NCI-H524 treated with DMSO at 0.1 percent for 48 hours (cell line): ENCODE measurements at regions not wholly inside any gene's neighbourhood (a gene's known extent, or its start where the extent isn't known, plus 50 kb on each side); places are given as distances from the start of the nearest gene placed in this dataset.
"Not testable (repeated sequence)": the region's sequence is repeated elsewhere in the genome, so short reads cannot be mapped to it uniquely, and the experiment has no call there.

ENCODE experiments used
- DNase-seq: peaks from one replicate; lab custom pipeline; 2025; lab: John Stamatoyannopoulos, UW

DNA sequence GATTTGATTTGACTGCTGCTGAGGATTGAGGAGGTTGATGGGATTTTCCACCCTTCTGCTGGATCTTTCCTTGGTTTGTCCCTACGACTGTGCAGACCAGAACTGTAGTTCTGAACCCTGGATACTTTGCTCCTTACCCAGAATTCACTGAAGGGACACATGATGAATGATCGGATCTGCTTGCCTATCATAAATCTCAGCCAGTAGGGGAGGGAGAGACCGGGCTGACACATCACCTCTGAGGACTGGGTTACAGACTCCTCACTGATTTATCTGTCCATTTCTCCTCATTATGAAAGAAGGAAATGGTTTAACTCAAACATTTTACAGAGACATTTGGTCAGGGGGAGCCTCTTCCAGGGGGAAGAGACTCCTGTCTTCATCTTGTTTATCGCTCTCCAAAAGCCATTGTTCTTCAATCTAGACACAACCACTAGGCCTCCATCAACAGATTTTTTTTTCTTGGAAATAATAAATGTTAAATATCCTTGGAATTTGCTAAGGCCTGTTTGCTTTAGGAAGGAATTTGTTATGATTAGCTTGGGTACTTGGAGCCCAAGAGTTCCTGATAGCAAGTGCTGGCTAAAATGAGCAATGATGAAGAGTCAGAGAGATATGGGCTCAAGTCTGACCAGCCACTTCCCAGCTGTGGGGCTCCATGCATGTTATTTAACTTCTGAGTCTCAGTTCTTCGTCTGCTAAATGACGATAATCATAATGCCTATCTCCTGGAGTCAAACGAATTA lies 925.5 kb downstream of the SLC4A3 start:
- DNase-seq: no peak

DNA sequence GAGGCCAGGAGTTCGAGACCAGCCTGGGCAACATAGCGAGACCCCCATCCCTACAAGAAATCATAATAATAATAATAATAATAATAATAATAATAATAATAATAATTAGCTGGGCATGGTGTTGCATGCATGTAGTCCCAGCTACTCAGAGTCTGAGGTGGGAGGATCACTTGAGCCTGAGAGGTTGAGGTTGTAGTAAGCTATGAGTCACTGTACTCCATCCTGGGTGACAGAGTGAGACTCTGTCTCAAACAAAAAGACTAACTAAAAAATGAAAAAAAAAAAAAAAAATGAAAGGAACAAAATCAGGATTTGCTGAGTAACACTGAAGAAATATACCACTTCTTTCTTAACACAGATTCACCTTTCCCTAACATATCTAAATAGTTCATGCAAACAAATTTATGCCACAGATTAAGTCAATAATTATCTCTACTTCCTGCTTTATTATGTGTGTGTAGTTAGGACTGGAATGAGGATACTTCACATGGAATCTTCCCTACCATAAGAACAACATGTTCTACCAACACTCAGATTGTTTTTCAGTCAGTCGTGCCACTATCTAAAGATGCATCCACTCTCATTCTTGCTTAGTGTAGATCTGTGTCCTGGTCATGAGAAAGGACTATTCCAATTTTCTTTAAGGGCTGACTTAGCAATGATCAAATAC lies 928.7 kb downstream of the SLC4A3 start:
- no peak for DNase-seq

DNA sequence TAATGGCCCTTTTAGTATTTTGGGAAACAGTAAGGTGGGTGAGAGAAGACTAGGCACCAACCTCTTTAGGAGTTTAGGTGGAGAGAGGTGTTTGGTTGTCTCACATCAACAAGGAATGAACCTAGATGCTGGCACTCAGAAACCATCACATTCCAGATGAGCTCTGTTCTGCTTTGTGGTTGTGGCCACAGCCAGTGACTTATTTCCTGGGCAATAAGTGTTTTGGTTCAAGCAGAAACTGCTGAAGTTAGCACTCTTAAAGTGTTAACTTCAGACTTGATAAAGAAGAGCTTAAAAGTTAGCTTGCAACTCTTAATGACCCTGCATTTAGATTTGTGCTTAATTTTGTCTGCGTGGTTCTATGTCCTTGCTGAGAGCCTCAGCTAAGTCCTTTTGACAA lies 929.2 kb downstream of the SLC4A3 start:
- DNase-seq: no peak

DNA sequence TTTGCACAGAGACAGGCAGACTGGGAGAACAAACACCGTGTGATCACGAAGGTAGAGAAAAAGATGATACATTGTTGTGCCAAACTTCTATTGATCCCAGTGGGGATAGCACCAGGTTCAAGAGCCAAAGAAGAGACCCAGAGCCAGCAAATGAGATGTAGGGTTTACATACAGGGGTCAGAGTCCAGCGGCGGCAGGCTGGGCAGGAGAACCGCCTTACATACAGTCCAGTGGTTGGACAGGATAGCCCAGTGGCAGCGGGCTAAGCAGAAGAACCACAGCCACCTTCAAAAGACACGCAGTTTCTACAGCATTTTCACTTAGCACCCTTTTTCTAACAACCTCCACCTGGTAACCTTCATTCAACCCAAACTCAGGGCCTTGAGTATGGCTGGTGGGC lies 932.8 kb downstream of the SLC4A3 start:
- no peak for DNase-seq

DNA sequence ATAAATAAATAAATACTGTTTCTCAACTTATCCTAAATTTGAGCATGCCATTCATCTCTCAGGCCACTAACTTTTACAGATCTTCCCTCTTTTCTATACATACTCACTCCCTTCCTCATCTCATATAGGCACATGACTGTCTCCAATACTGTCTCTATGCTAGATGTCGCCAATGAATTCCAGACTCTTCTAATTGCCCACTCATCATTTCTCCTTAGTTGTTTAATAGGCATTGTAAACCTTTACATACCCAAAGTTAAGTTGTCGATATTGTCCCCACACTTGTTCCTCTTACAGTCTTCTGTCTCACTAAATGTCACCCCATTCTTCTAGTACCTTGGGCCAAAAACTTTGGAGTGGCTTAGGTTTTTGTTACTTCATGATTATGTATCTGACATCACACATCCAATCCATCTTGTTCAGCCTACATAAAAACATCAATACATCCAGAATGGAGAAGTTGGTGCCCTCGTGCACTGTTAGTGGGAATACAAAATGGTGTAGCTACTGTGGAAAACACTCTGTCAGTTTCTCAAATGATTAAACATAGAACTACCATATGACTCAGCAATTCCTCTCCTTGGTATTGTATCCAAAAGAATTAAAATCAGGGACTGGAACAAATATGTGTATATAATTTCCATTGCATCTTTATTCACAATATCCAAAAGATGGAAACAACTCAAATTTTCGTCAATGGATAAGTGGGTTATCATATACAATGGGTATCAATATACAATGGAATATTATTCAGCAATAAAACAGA lies 935.1 kb downstream of the SLC4A3 start:
- DNase-seq: no peak

DNA sequence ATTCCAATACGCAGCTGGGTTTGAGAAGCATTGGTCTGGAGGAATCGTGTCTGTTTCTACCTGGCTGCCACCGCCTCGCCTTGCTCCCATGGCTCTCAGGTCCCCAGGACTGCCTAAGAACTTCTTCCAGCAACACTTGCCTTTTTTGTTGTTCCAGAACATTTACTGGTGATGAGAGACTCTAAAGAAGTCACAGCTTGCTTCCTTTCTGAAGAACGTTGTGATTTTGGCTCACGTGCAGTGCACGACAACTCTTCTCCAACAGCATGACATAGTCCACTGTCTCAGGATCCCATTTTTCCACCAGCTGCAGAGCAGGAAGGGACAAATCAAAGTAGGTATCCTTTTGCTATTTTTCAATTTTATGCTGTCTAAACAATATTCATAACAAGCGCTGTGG lies 940.9 kb downstream of the SLC4A3 start:
- DNase-seq: no peak

DNA sequence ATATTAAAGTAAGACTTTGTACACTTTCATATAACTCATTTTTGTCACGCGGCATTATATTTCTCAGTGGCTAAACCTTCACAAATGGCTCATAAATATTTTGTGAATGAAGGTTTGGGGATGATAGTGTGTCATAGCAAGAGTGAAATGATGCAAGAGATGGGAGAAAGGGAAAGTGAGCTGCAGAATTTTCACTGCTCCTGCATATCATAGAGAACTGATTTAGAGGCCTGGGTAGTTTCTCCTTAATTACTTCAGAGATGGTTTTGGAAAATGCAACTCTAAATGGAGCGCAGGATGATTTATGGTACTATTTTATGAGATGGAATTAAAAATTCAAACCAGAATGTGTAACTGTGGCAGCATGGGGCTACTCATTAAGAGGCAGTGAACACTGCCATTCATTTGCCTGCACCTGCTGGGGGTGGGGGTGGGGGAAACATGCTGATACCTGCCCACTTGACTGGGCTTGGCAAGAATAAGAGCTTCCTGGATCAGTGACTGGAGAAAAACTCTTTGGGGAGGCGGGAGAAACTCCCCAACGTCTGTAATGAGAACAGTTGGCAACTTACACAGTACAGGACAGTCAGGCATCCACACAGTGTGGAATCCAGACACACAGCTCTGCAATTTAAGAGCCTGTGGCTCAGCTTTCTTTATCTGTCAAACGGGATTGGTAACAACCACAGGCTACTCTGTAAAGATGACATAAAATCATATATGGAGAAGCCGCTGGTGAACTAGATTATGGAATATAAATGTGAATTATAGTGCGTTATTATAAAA lies 941.9 kb downstream of the SLC4A3 start:
- no peak for DNase-seq

DNA sequence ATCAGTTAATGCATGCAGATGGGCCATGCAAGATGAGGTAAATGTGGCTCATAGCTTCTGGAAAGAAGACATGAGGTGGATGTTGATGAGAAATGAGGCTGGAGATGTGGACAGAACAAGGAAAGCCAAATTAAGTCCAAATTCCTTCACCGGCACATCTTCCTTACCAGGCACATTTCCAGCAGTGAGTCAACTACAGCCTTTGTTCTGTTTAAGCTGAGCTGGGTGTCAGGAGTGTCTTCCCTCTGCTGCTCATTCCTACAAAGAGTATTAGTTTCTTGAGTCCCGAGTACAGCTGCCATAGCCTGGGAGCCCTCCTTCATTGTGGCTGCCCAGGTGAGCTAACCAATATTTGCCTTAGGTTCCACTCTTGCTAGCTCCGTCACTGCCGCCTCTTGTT lies 945.0 kb downstream of the SLC4A3 start:
- DNase-seq: no peak

DNA sequence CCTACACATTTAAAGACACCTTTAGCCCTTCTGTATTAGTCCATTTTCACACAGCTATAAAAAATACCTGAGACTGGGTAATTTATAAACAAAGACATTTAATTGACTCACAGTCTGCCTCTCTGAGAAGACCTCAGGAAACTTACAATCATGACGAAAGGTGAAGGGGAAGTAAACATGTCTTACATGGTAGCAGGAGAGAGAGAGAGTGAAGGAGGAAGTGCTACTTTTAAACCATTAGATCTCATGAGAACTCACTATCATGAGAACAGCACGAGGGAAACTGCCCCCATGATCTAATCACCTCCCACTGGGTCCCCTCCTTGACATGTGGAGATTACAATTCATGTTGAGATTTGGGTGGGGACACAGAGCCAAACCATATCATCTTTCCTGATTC lies 946.6 kb downstream of the SLC4A3 start:
- DNase-seq: no peak

DNA sequence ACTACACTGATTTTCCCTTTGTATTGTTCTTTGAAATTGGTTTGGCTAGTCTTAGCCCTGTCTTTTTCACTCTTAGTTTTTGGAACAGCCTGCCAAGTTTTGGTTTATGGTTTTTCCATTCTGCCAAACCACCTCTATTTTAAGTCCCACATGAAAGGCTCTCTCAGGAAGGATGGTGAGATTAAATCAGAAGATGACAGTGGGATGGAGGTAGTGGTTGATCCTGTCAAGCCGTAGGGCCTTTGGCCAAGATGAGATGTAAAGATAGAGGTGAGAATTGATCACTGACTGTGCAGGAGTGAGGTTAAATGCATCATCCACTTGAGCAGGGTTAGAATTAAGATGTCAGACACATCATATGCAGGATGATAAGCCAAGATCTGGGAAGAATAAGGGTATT lies 948.5 kb downstream of the SLC4A3 start:
- DNase-seq: no peak

DNA sequence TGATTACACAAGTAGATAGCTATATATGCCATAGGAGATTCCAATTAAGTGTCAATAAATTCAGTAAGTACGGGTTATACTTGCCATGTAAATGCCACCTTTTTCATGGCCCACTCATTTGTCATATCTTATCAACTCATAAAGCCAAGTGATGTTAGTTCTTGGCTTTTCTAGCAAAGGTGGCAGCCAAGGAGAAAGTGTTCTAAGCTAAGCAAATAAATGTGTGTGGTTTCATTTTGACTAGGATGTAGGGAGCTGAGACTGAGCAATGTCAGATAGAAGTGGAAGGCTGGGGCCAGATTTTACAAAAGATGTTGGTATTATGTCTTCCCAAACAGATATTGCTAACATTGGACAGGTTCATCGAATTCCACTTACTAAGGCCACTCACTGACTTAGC lies 952.0 kb downstream of the SLC4A3 start:
- DNase-seq: no peak

DNA sequence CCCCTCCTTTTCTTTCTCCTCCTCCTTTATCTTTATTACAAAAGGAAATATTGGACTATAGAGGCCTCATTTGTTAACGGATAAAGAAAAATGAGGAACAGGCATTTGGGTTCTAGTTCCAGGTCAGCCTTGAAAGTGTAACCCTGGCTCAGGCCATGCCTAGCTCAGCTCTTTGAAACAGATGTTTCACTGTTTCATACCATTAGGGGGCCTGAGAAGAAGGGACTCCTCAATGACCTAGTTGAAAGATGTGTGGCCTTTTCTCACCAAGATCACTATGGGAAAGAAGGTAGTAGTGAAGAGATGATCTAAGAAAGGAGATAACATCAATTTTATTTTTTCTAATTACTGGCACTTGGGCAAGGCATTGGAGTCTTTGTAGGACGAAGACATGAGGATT lies 952.7 kb downstream of the SLC4A3 start:
- DNase-seq: no peak

DNA sequence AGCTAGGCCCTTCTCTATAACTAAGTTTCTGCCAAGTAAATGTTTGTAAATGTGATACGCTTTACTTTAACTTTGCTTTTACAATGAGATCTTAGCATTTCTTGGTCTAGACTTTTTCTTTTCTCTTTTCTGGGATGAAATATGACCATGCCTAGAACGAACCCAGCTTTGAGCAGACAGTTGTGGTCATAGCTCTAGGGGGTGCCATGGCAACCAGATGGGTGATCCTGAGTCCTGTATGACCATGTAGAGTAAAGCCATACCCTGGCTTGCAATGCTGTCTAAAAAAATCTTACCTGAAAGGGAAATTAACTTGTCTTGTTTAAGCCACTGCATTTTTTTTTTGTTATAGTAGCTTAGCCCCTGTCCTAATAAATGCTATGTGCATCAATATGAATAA lies 956.3 kb downstream of the SLC4A3 start:
- DNase-seq: no peak

DNA sequence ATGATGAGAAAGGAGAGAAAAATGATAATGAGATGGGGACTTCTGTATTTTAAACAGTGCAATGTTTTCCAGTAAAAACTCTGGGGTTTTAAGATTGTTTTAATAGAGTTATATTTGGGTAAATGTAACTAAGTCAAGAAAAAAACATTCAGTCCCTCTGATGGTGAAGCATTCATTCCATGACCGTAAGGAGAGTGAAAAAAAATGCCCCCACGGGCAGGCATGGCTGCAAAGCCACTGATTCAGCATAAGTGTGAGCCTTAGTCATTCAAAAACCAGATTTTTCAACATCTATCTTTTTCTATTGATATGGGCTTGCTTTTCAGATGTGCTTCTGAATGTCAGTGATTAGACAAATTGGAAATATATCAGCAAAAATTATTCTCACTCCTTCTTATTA lies 957.8 kb downstream of the SLC4A3 start:
- DNase-seq: no peak

DNA sequence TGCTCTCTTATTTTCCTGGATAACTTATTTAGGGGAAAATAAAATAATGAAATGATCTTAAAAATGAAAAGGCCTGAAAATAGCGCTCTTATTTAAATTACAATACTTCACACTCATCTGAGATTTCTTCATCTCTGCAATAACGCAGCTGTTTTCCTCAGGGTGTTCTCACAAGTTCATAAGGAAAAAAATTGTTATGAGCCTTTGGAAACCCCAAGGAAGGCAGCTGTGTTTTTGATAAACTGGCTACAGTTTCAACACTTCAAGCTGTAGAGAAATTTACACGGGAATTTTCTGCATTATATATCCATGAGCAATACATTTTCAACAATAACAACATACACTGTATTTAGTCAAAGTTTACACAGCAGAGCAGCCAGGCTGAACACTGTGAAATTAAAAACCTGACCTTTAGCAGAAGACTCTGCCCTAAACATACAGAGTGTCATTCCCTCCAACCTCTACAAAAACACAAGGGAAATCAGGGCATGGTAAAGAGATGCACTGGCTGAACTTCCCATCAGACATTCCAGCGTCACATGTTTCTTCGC lies 959.6 kb downstream of the SLC4A3 start:
- DNase-seq: no peak

DNA sequence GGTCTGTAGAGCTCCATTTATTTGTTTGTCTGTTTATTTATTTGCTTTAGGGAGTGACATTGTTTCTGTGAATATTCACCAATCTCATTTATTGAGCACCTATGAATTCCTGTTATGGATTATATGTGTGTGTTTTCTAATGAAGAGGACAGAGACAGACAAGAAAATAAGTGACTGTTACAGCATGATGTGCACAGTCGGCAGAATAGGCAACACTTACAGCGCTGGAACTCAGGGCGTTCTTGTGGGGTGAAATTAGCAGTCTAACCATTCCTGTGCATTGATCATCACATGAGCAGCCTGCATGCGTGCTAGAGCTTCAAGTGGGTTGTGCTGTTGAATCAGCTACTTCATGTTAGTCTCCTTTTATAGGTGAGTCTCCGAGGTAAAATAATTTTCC lies 960.7 kb downstream of the SLC4A3 start:
- no peak for DNase-seq

DNA sequence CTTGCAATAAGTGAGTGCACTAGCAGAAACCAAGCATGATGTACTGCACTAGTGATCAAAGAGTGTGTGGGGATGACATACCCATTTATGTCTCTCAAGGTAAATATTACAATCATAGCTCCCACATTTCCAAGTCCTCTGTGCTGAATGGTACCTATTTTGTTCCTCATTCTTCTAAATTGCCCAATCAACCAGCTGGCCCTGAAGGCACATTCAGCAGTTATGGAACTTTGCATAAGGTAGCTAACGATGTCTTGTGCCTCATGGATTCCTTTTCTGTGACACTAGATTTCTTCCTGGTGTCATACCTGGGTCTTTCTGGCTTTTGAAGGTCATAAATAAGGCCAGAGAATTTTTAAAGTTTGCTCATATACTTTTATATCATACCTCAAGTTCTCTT lies 963.0 kb downstream of the SLC4A3 start:
- DNase-seq: no peak

DNA sequence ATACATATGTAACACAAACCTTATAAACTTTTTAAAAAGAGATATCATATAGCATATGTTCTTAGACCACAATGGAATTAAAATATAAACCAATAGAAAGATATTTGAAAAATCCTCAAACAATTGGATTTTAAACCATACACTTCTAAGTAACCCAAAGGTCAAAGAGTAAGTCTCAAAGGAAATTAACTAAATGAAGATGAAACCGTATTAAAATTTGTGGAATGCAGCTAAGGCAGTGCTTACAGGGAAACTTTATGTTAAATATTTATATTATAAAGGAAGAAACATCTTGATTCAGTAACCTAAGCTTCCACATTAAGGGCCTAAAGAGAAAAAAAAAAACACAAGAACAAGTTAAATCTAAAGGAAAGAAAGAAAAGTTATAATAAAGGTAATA lies 966.1 kb downstream of the SLC4A3 start:
- no peak for DNase-seq

DNA sequence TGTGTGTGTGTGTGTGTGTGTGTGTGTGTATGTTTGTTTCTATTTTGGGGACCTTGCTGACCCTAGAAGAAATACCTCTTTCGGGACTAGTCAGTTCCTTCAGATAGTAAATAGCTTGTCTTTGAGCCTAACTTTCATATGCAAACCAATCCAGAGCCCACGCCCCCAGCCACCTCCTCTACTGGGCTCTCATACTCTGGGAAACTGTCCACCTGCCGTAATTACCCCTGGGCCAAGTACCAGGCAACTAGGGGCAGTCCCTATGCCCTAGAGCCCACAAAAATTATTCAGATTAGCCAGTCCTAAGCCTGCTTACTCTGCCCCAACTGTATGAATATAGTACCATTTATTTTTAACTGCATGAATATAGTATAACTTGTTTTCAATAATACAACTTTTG lies 970.4 kb downstream of the EPHA4 start:
- DNase-seq: no peak

DNA sequence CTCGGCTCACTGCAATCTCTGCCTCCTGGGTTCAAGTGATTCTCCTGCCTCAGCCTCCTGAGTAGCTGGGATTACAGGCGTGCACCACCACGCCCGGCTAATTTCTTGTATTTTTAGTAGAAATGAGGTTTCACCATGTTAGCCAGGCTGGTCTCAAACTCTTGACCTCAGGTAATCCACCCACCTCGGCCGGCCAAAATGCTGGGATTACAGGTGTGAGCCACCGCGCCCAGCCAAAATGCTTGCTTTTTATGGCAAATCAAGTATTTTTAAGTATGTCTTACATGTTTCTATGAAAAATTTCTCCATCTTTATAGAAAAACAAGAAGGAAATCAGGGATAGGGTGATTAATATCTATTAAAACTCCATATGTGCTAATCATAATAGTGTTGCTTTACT lies 959.1 kb downstream of the EPHA4 start:
- DNase-seq: not testable (repeated sequence)

DNA sequence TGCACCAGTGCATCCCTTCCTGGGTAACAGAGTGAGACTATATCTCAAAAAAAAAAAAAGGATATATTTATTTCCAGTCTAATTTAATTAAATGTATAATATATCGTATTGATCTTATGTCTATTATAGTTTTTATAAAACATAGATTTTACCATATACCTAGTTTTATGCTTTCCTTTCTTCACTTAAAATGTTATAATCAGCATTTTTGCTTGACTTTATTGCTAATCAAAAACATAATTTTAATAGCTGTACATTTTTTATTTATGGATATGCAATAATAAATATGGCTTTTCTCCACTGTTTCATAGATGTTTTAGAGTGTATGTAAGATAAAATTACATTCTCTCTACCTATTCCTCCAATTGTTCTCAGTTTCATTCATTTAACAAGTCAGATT lies 958.0 kb downstream of the EPHA4 start:
- DNase-seq: no peak
